GM23338 (cell line): ENCODE measurements at regions not wholly inside any gene's neighbourhood (a gene's known extent, or its start where the extent isn't known, plus 50 kb on each side); places are given as distances from the start of the nearest gene placed in this dataset.

ENCODE experiments used
- CTCF ChIP-seq, 2 experiments: fragments of 200-600 bp in 1 of 2; sonication (generic) in 1 of 2; conservative IDR thresholded peaks; 2 replicates each; pipeline versions ENCODE4 v1.5.1 to v1.6.1; 2016 to 2017; ENCODE audit warnings: antibody characterized with exemption in 2 of 2, low read depth in 2 of 2, mild to moderate bottlenecking in 2 of 2, moderate library complexity in 1 of 2
- EZH2 ChIP-seq: fragments of 200-600 bp; sonication (generic); IDR thresholded peaks from one replicate; pipeline ENCODE4 v1.8.0; 2017; ENCODE audit warnings: antibody characterized with exemption, mild to moderate bottlenecking, low read depth; ENCODE audit not compliant: unreplicated experiment
- REST ChIP-seq: IDR thresholded peaks from one replicate; pipeline ENCODE4 v1.6.1; 2018; ENCODE audit warnings: antibody characterized with exemption; ENCODE audit not compliant: unreplicated experiment

DNA sequence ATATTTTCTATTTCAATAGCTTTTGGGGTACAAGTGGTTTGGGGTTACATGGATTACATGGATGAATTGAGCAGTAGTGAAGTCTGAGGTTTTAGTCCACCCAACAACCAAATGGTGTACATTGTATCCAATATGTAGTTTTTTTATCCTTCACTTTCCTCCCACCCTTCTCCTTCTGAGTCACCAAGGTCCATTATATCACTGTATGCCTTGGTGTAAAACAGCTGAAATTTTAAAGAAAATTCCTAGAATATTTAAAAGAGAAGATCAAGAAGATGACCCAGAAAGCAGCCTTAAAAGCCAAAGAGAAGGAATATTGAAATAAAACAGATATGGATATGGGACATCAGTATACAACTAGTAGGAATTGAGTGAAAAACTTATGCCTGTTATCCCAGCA is 204.2 kb upstream of the COL8A1 start:
- TF ChIP-seq CTCF (conservative IDR thresholded peaks at IDR 0.05; ENCODE audit: low read depth in 2 of 2), result no peak
- TF ChIP-seq REST, result no peak
- TF ChIP-seq EZH2, result no peak
